HepG2 (cell line): ENCODE measurements at regions not wholly inside any gene's neighbourhood (a gene's known extent, or its start where the extent isn't known, plus 50 kb on each side); places are given as distances from the start of the nearest gene placed in this dataset.

ENCODE experiments used
- ATAC-seq: fragments of 200-7000 bp; cut with Tn5 transposase; 3 replicates; pipeline ENCODE4 v1.9.1; 2020; ENCODE audit warnings: mild to moderate bottlenecking, moderate library complexity
- BruUV-seq: library from RNA; stranded (reverse); fragments of 400-500 nt; replicated peaks from 2 replicates; lab custom pipeline; 2021; lab: Mats Ljungman, UMichigan
- CTCF ChIA-PET: fragments of 300-600 bp; formaldehyde crosslinking; extraction: SDS; loops from one replicate; lab custom pipeline; 2021; ENCODE audit warnings: low total read pairs, inconsistent platforms, low intra/inter-chr PET ratio; lab: Yijun Ruan, JAX
- POLR2A ChIA-PET: fragments of 350-600 bp; sonication (Branson Sonifier 250); formaldehyde crosslinking; loops from one replicate; lab custom pipeline; 2020; ENCODE audit warnings: antibody characterized with exemption, inconsistent platforms; lab: Yijun Ruan, JAX
- DNase-seq: peaks from one replicate; pipeline ENCODE4 v3.0.0-alpha.2; 2015; ENCODE audit warnings: low spot score
- FAIRE-seq: peaks from 3 replicates; lab custom pipeline; 2011; peaks lifted over from hg19 to GRCh38; lab: Jason Lieb, UNC
- H2AFZ ChIP-seq: one replicate; pipeline ENCODE4 v1.6.1; 2011; ENCODE audit warnings: low read length, inconsistent platforms
- H3K27ac ChIP-seq: fragments of 300-600 bp; 3 replicates; pipeline ENCODE4 v1.8.0; 2011; ENCODE audit warnings: mixed run types, mild to moderate bottlenecking, mixed read lengths, low read length, inconsistent platforms; ENCODE audit not compliant: insufficient read depth; ENCODE audit errors: extremely low read length
- H3K27me3 ChIP-seq, 2 experiments: fragments of 200-600 bp in 1 of 2; 2 replicates in 1 of 2; 3 replicates in 1 of 2; pipeline versions ENCODE4 v1.6.0 to v1.8.0; 2011; ENCODE audit warnings: low read length in 2 of 2, mild to moderate bottlenecking in 2 of 2, moderate library complexity in 2 of 2, inconsistent platforms in 1 of 2; ENCODE audit not compliant: insufficient read depth in 2 of 2, control insufficient read depth in 1 of 2
- H3K36me3 ChIP-seq, 2 experiments: fragments of 200-600 bp in 1 of 2; replicated peaks in 1 of 2; 2 replicates in 1 of 2; 3 replicates in 1 of 2; pipeline versions ENCODE4 v1.5.1 to v1.8.0; 2011; ENCODE audit warnings: low read length in 2 of 2, inconsistent platforms in 1 of 2; ENCODE audit not compliant: insufficient read depth in 2 of 2, control insufficient read depth in 1 of 2
- H3K4me1 ChIP-seq: 2 replicates; pipeline ENCODE4 v1.5.1; 2012; ENCODE audit warnings: low read length, inconsistent platforms; ENCODE audit not compliant: insufficient read depth
- H3K4me2 ChIP-seq: 2 replicates; pipeline ENCODE4 v1.6.0; 2011; ENCODE audit warnings: low read depth, low read length, inconsistent platforms
- H3K4me3 ChIP-seq, 3 experiments: fragments of 200-600 bp in 1 of 3; sonication (generic), shearing (Covaris generic) in 1 of 3; replicated peaks in 1 of 3; 2 replicates each; pipeline ENCODE4 v1.5.1; 2011 to 2016; ENCODE audit warnings: low read length in 3 of 3, inconsistent platforms in 2 of 3, low read depth in 2 of 3, mild to moderate bottlenecking in 2 of 3, control low read depth in 1 of 3, mixed read lengths in 1 of 3; ENCODE audit not compliant: insufficient read depth in 1 of 3
- H3K79me2 ChIP-seq: one replicate; pipeline ENCODE4 v1.6.1; 2011; ENCODE audit warnings: low read length, inconsistent platforms; ENCODE audit not compliant: insufficient read depth
- H3K9ac ChIP-seq: 2 replicates; pipeline ENCODE4 v1.6.0; 2011; ENCODE audit warnings: mild to moderate bottlenecking, low read depth, low read length, inconsistent platforms; ENCODE audit not compliant: insufficient read depth
- H3K9me3 ChIP-seq: 2 replicates; pipeline ENCODE4 v1.5.1; 2012; ENCODE audit warnings: mild to moderate bottlenecking, low read length
- H4K20me1 ChIP-seq: 2 replicates; pipeline ENCODE4 v1.6.0; 2011; ENCODE audit warnings: inconsistent platforms, mild to moderate bottlenecking, low read length, moderate library complexity; ENCODE audit not compliant: insufficient read depth
- ARNT ChIP-seq: fragments of 450-650 bp; IDR thresholded peaks from 2 replicates; pipeline ENCODE4 v1.6.1; 2017
- FOXA1 ChIP-seq, 2 experiments: fragments of 450-650 bp in 1 of 2; sonication (generic) in 1 of 2; formaldehyde crosslinking in 1 of 2; IDR thresholded peaks; 2 replicates each; pipeline versions ENCODE4 v1.4.0 to v1.6.1; 2016 to 2020; ENCODE audit warnings: missing genetic modification reagents in 1 of 2
- GMEB2 ChIP-seq: IDR thresholded peaks from 2 replicates; pipeline ENCODE4 v1.6.1; 2016; ENCODE audit warnings: missing biosample characterization, missing genetic modification reagents, low read depth
- ONECUT2 ChIP-seq: sonication (generic); formaldehyde crosslinking; IDR thresholded peaks from 2 replicates; pipeline ENCODE4 v1.4.0; 2020; ENCODE audit warnings: missing genetic modification reagents
- SRSF9 ChIP-seq: fragments of 200-400 bp; formaldehyde crosslinking; IDR thresholded peaks from 2 replicates; pipeline ENCODE4 v1.6.1; 2018; ENCODE audit warnings: borderline replicate concordance, mild to moderate bottlenecking, low read depth, low read length; ENCODE audit not compliant: insufficient read depth, poor library complexity, severe bottlenecking
- ZNF703 ChIP-seq: sonication (generic); formaldehyde crosslinking; IDR thresholded peaks from 2 replicates; pipeline ENCODE4 v1.5.1; 2020; ENCODE audit warnings: missing genetic modification reagents, mild to moderate bottlenecking, moderate library complexity, borderline replicate concordance
- WGBS: methylation state at CpG from one replicate; pipeline ENCODE4 v1.1.6; 2017; ENCODE audit warnings: low lambda C conversion rate; 5-methylcytosine and 5-hydroxymethylcytosine counted together
- in situ Hi-C: cut with HindIII; loops from 2 replicates; pipeline ENCODE4 v1.10.0; 2017; ENCODE audit warnings: low pct_unique_long_range_greater_than_20kb; ENCODE audit not compliant: extremely low pct_ligation_motif_present
- intact Hi-C: fragments of 100-400 bp; cut with micrococcal nuclease; formaldehyde crosslinking; loops from one replicate; pipeline ENCODE4 v1.10.0; 2022; ENCODE audit not compliant: unreplicated experiment

- Histone ChIP-seq H3K4me2 (no peak overlapping the region), H3K79me2 (no peaks in the 10 kb centered on the region), H3K27ac (no peak overlapping the region), H3K9ac (no peak overlapping the region), H4K20me1 (no peaks in the 10 kb centered on the region), H3K36me3 (no peaks in the 10 kb centered on the region), H2AFZ (no peak overlapping the region), H3K9me3 (no peaks in the 10 kb centered on the region), H3K4me1 (no peaks in the 10 kb centered on the region), H3K27me3 (no peaks in the 10 kb centered on the region), H3K4me3 (no peak overlapping the region)
- intact Hi-C loops (no loop called here), in situ Hi-C loops (no loop called here)
- TF ChIP-seq ZNF703 (CRISPR knock-in tag): no peak
- no peak for TF ChIP-seq ONECUT2 (CRISPR knock-in tag)
- no peak for TF ChIP-seq ARNT
- ATAC-seq: no peak
- CTCF ChIA-PET: no interaction called here
- FAIRE-seq: no peak
- POLR2A ChIA-PET: no interaction called here
- no TSS peak for BruUV-seq
- 72% methylated on average over 2 of the region's 2 CpGs for WGBS
- no peak for DNase-seq
Measured at GRCh38 chr3:159867372-159867771, 121.3 kb upstream of the IL12A start.

GRCh38 chr3:159870723-159871122 lies 117.9 kb upstream of the IL12A start:
- no peak overlapping the region for H3K27ac ChIP-seq
- no peak for FAIRE-seq
- no TSS peak for BruUV-seq
- H3K36me3 ChIP-seq: no peaks in the 10 kb centered on the region
- DNase-seq: no peak
- TF ChIP-seq FOXA1 (IDR thresholded peaks at IDR 0.05) (no peak), FOXA1 (CRISPR knock-in tag; IDR thresholded peaks at IDR 0.05) (no peak), GMEB2 (CRISPR knock-in tag) (no peak), SRSF9 (no peak)
- H3K9ac ChIP-seq: no peak overlapping the region
- no peak overlapping the region for H3K4me2 ChIP-seq
- H3K27me3 ChIP-seq: no peaks in the 10 kb centered on the region
- 23% methylated on average over 1 of the region's 1 CpG for WGBS
- H3K79me2 ChIP-seq: no peaks in the 10 kb centered on the region
- intact Hi-C loops: no loop called here
- no peak overlapping the region for H3K4me3 ChIP-seq
- ChIA-PET POLR2A (no interaction called here), CTCF (no interaction called here)
- H3K9me3 ChIP-seq: no peaks in the 10 kb centered on the region
- in situ Hi-C loops: no loop called here
- no peaks in the 10 kb centered on the region for H3K4me1 ChIP-seq
- no peak for ATAC-seq
- no peak overlapping the region for H2AFZ ChIP-seq
- no peaks in the 10 kb centered on the region for H4K20me1 ChIP-seq
